WTC11 (cell line): ENCODE measurements at regions not wholly inside any gene's neighbourhood (a gene's known extent, or its start where the extent isn't known, plus 50 kb on each side); places are given as distances from the start of the nearest gene placed in this dataset.

ENCODE experiments used
- ATAC-seq: fragments of 200-7000 bp; cut with Tn5 transposase; 2 replicates; pipeline ENCODE4 v1.10.0; 2021; ENCODE audit warnings: mild to moderate bottlenecking, moderate library complexity
- CTCF ChIA-PET: fragments of 300-600 bp; sonication (Branson Sonifier 250); formaldehyde crosslinking; loops from one replicate; lab custom pipeline; 2021; ENCODE audit warnings: antibody characterized with exemption; lab: Charles Lee
- POLR2A ChIA-PET: fragments of 350-600 bp; sonication (Branson Sonifier 250); formaldehyde crosslinking; loops from one replicate; lab custom pipeline; 2021; ENCODE audit warnings: antibody characterized with exemption; lab: Charles Lee
- DNase-seq: peaks from one replicate; pipeline ENCODE4 v3.0.0; 2021; ENCODE audit warnings: low spot score
- H3K27ac Mint-ChIP-seq: 2 replicates; pipeline ENCODE4 v1.8.0; 2021; ENCODE audit warnings: mixed read lengths
- H3K27me3 Mint-ChIP-seq: 2 replicates; pipeline ENCODE4 v1.8.0; 2021; ENCODE audit warnings: low read depth, mild to moderate bottlenecking, moderate library complexity, mixed read lengths
- H3K36me3 Mint-ChIP-seq: 2 replicates; pipeline ENCODE4 v1.8.0; 2021; ENCODE audit warnings: mixed read lengths
- H3K4me1 Mint-ChIP-seq: 2 replicates; pipeline ENCODE4 v1.8.0; 2022; ENCODE audit warnings: mixed read lengths
- H3K4me3 Mint-ChIP-seq: 2 replicates; pipeline ENCODE4 v1.8.0; 2021; ENCODE audit warnings: mild to moderate bottlenecking, moderate library complexity, mixed read lengths
- H3K9me3 Mint-ChIP-seq: 2 replicates; pipeline ENCODE4 v1.8.0; 2021; ENCODE audit warnings: mixed read lengths
- ELF4 ChIP-seq: sonication (generic); formaldehyde crosslinking; IDR thresholded peaks from 2 replicates; pipeline ENCODE4 v1.8.1; 2022; ENCODE audit warnings: low read depth, mild to moderate bottlenecking, moderate library complexity, missing genetic modification reagents
- EMX1 ChIP-seq: fragments of 250-450 bp; sonication (Bioruptor Pico); IDR thresholded peaks from 2 replicates; pipeline ENCODE4 v1.8.0; 2021; ENCODE audit warnings: mild to moderate bottlenecking
- ETV6 ChIP-seq: sonication (generic); formaldehyde crosslinking; IDR thresholded peaks from 2 replicates; pipeline ENCODE4 v1.8.1; 2022; ENCODE audit warnings: mild to moderate bottlenecking, missing genetic modification reagents
- FOXK1 ChIP-seq: sonication (generic); formaldehyde crosslinking; IDR thresholded peaks from 2 replicates; pipeline ENCODE4 v1.8.0; 2022; ENCODE audit warnings: mild to moderate bottlenecking, moderate library complexity, missing genetic modification reagents
- GRHL2 ChIP-seq: fragments of 250-450 bp; sonication (Bioruptor Pico); IDR thresholded peaks from 2 replicates; pipeline ENCODE4 v1.8.0; 2022; ENCODE audit warnings: mild to moderate bottlenecking, moderate library complexity; ENCODE audit not compliant: insufficient replicate concordance, severe bottlenecking
- HMGA2 ChIP-seq: fragments of 250-450 bp; sonication (Bioruptor Pico); IDR thresholded peaks from 2 replicates; pipeline ENCODE4 v1.4.0; 2021; ENCODE audit warnings: mild to moderate bottlenecking, moderate library complexity
- HMGXB4 ChIP-seq: sonication (generic); formaldehyde crosslinking; IDR thresholded peaks from 2 replicates; pipeline ENCODE4 v1.8.1; 2023; ENCODE audit warnings: mild to moderate bottlenecking, moderate library complexity, missing genetic modification reagents
- IRF2 ChIP-seq: sonication (generic); formaldehyde crosslinking; IDR thresholded peaks from 2 replicates; pipeline ENCODE4 v1.8.0; 2022; ENCODE audit warnings: low read depth, missing genetic modification reagents, borderline replicate concordance
- JAZF1 ChIP-seq: fragments of 250-450 bp; sonication (Bioruptor Pico); IDR thresholded peaks from 2 replicates; pipeline ENCODE4 v1.9.0; 2021; ENCODE audit warnings: moderate library complexity, mild to moderate bottlenecking, inconsistent platforms
- KAT7 ChIP-seq: sonication (generic); formaldehyde crosslinking; IDR thresholded peaks from 2 replicates; pipeline ENCODE4 v1.8.1; 2023; ENCODE audit warnings: missing genetic modification reagents, mild to moderate bottlenecking, borderline replicate concordance
- MAX ChIP-seq: sonication (generic); formaldehyde crosslinking; IDR thresholded peaks from 2 replicates; pipeline ENCODE4 v1.8.0; 2022; ENCODE audit warnings: mild to moderate bottlenecking, missing genetic modification reagents
- MYBL2 ChIP-seq: sonication (generic); formaldehyde crosslinking; IDR thresholded peaks from 2 replicates; pipeline ENCODE4 v1.8.1; 2023; ENCODE audit warnings: mild to moderate bottlenecking, moderate library complexity, missing genetic modification reagents
- PRDM15 ChIP-seq: sonication (generic); formaldehyde crosslinking; IDR thresholded peaks from 2 replicates; pipeline ENCODE4 v1.8.0; 2022; ENCODE audit warnings: missing genetic modification reagents
- PRRX2 ChIP-seq: fragments of 250-450 bp; sonication (Bioruptor Pico); IDR thresholded peaks from 2 replicates; pipeline ENCODE4 v1.8.0; 2021; ENCODE audit warnings: mild to moderate bottlenecking
- TP53 ChIP-seq: sonication (generic); formaldehyde crosslinking; IDR thresholded peaks from 2 replicates; pipeline ENCODE4 v1.8.1; 2023; ENCODE audit warnings: mild to moderate bottlenecking, missing genetic modification reagents
- ZNF671 ChIP-seq: fragments of 250-450 bp; sonication (Bioruptor Pico); IDR thresholded peaks from 2 replicates; pipeline ENCODE4 v1.8.0; 2021; ENCODE audit warnings: mild to moderate bottlenecking
- TF ChIP-seq, protein P1 (sequence below): sonication (generic); formaldehyde crosslinking; IDR thresholded peaks from 2 replicates; pipeline ENCODE4 v1.8.1; 2023; ENCODE audit warnings: mild to moderate bottlenecking, missing genetic modification reagents
- TF ChIP-seq, protein P2 (sequence below): fragments of 250-450 bp; sonication (Bioruptor Pico); IDR thresholded peaks from 2 replicates; pipeline ENCODE4 v1.9.0; 2021; ENCODE audit warnings: mild to moderate bottlenecking, borderline replicate concordance
- TF ChIP-seq, protein P3 (sequence below): sonication (generic); formaldehyde crosslinking; IDR thresholded peaks from 2 replicates; pipeline ENCODE4 v1.8.1; 2022; ENCODE audit warnings: low read depth, mild to moderate bottlenecking, moderate library complexity, missing genetic modification reagents, borderline replicate concordance

DNA sequence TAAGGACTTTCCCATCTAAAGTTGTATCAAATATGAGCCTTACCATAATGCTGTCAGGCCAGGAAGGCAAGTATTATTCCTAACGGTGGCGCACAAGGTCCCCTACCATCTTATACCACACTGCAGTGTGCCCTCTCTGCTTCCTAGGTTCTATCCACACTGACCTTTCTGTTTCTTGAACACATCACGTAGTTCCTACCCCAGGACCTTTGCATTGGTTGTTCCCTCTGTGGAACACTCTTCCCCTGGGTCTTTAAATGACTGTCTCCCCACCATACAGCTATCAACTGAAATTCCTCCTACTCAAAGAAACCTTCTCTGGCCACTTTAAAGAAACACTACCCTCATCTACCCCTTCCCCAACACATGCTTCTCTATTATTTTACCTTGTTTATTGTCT lies 104.5 kb upstream of the SPACA1 start (continued):
- TF ChIP-seq ELF4: no peak
- no peak for TF ChIP-seq ETV6 (CRISPR knock-in tag)
- no peak for TF ChIP-seq HMGA2 (CRISPR knock-in tag)
- TF ChIP-seq, protein P1, sequence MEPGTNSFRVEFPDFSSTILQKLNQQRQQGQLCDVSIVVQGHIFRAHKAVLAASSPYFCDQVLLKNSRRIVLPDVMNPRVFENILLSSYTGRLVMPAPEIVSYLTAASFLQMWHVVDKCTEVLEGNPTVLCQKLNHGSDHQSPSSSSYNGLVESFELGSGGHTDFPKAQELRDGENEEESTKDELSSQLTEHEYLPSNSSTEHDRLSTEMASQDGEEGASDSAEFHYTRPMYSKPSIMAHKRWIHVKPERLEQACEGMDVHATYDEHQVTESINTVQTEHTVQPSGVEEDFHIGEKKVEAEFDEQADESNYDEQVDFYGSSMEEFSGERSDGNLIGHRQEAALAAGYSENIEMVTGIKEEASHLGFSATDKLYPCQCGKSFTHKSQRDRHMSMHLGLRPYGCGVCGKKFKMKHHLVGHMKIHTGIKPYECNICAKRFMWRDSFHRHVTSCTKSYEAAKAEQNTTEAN: no peak
- no peak for TF ChIP-seq MAX (CRISPR knock-in tag)
- TF ChIP-seq TP53 (CRISPR knock-in tag): no peak
- TF ChIP-seq MYBL2 (CRISPR knock-in tag): no peak
- no peak for TF ChIP-seq ZNF671 (CRISPR knock-in tag)

DNA sequence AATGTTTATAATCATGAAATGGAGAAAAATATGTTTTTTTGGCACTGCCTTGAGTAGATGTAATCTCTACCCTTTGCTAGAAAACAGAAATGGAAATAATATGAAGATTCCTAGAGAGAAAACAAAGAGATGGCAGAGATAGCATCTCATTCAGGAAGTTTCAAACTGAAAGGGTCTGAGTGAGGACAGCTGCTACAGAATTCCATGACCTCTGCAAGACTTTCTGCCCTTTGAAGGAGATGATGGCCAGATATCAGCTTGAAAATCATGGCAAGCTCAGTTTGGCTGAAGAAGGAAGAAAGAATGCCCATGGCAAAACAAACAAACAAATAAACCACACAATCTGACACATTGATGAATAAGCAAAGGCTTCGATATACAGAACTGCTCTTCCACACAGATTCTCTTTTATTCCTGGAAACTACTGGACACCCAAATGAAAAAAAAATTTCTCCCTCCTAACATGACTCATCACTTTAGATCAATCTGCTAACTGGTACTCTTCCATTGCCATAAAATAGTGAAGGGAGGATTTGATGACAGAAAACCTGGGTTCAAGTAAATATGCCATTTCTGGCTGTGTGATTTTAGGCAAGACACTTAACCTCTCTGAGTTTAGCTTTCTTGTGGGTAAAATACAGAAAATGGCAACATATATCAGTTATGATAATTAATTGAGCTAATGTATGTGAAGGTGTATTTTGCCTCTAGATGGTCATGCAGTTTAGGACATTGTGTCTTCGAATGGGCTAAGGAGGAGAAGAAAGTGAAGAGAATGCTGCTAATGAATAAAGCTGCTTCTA lies 105.9 kb upstream of the SPACA1 start:
- H3K4me1 Mint-ChIP-seq: peaks cover 6% of the 10 kb centered on the region
- H3K27ac Mint-ChIP-seq: no peak overlapping the region
- no peak for DNase-seq
- POLR2A ChIA-PET: no interaction called here
- no peak overlapping the region for H3K4me3 Mint-ChIP-seq
- TF ChIP-seq ELF4 (no peak), IRF2 (CRISPR knock-in tag) (no peak), GRHL2 (CRISPR knock-in tag) (no peak), KAT7 (no peak), EMX1 (CRISPR knock-in tag) (no peak), FOXK1 (CRISPR knock-in tag) (no peak), HMGXB4 (CRISPR knock-in tag) (no peak), PRRX2 (CRISPR knock-in tag) (no peak), JAZF1 (CRISPR knock-in tag) (no peak), PRDM15 (no peak)
- TF ChIP-seq, protein P2, sequence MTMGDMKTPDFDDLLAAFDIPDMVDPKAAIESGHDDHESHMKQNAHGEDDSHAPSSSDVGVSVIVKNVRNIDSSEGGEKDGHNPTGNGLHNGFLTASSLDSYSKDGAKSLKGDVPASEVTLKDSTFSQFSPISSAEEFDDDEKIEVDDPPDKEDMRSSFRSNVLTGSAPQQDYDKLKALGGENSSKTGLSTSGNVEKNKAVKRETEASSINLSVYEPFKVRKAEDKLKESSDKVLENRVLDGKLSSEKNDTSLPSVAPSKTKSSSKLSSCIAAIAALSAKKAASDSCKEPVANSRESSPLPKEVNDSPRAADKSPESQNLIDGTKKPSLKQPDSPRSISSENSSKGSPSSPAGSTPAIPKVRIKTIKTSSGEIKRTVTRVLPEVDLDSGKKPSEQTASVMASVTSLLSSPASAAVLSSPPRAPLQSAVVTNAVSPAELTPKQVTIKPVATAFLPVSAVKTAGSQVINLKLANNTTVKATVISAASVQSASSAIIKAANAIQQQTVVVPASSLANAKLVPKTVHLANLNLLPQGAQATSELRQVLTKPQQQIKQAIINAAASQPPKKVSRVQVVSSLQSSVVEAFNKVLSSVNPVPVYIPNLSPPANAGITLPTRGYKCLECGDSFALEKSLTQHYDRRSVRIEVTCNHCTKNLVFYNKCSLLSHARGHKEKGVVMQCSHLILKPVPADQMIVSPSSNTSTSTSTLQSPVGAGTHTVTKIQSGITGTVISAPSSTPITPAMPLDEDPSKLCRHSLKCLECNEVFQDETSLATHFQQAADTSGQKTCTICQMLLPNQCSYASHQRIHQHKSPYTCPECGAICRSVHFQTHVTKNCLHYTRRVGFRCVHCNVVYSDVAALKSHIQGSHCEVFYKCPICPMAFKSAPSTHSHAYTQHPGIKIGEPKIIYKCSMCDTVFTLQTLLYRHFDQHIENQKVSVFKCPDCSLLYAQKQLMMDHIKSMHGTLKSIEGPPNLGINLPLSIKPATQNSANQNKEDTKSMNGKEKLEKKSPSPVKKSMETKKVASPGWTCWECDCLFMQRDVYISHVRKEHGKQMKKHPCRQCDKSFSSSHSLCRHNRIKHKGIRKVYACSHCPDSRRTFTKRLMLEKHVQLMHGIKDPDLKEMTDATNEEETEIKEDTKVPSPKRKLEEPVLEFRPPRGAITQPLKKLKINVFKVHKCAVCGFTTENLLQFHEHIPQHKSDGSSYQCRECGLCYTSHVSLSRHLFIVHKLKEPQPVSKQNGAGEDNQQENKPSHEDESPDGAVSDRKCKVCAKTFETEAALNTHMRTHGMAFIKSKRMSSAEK (CRISPR knock-in tag): no peak
- TF ChIP-seq, protein P3, sequence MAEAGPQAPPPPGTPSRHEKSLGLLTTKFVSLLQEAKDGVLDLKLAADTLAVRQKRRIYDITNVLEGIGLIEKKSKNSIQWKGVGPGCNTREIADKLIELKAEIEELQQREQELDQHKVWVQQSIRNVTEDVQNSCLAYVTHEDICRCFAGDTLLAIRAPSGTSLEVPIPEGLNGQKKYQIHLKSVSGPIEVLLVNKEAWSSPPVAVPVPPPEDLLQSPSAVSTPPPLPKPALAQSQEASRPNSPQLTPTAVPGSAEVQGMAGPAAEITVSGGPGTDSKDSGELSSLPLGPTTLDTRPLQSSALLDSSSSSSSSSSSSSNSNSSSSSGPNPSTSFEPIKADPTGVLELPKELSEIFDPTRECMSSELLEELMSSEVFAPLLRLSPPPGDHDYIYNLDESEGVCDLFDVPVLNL: no peak
- TF ChIP-seq, all 79 proteins: peak for 0
- H3K9me3 Mint-ChIP-seq: no peaks in the 10 kb centered on the region
- CTCF ChIA-PET: interaction anchor here (1.0 to 1.5 kb wide), 2 partner anchors 9 to 12 kb away, joined by 4 to 5 read pairs; no protein-coding TSS in a partner anchor
- no peaks in the 10 kb centered on the region for H3K36me3 Mint-ChIP-seq
- H3K27me3 Mint-ChIP-seq: no peaks in the 10 kb centered on the region
- no peak for ATAC-seq
